Femur (tissue), 1 donor: ENCODE measurements at regions not wholly inside any gene's neighbourhood (a gene's known extent, or its start where the extent isn't known, plus 50 kb on each side); places are given as distances from the start of the nearest gene placed in this dataset.
"Not testable (repeated sequence)": the region's sequence is repeated elsewhere in the genome, so short reads cannot be mapped to it uniquely, and the experiment has no call there.

Source experiments
- DNase-seq: peaks from one replicate; pipeline ENCODE4 v3.0.0-alpha.2; 2017

DNA sequence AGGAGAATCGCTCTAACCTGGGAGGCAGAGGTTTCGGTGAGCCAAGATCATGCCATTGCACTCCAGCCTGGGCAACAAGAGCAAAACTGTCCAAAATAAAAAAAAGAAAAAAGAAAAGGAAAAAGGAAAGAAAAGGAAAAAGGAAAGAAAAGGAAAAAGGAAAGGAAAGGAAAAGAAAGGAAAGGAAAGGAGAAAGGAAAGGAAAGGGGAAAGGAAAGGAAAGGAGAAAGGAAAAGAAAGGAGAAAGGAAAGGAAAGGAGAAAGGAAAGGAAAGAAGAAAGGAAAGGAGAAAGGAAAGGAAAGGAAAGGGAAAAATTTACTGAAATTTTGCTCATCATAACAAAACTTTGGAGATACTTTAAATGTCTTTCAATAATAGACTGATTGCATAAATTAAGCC is 391.3 kb upstream of the GYPC start:
- no peak for DNase-seq

DNA sequence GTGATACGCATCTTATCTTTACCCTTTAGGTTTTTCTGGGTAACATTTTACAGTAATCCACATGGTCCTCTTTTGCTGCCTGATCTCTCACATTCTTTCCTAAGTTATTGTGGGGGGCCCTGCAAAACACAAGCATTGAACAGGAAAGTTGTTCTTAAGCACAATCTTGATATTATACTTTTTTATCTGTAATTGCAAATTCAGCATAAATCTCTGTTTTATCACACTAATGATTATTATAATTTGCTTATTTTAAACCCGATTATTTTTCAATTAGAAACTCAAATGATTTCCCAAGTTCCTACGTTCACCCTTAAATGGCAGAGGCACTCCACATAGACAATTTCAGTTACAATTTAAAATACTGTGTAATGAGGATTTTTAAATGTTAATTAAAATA is 386.0 kb upstream of the GYPC start:
- DNase-seq, result no peak

DNA sequence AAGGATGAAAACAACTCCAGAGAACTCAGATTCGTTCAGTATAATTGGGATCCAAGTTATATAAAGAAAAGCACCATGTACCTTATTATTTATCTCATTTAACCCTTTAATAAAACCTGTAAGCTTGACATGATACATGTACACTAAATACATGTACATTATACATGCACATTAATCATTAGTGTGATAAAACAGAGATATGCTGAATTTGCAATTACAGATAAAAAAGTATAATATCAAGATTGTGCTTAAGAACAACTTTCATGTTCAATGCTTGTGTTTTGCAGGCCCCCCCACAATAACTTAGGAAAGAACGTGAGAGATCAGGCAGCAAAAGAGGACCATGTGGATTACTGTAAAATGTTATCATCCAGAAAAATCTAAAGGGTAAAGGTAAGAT is 385.4 kb upstream of the GYPC start:
- DNase-seq, result no peak

DNA sequence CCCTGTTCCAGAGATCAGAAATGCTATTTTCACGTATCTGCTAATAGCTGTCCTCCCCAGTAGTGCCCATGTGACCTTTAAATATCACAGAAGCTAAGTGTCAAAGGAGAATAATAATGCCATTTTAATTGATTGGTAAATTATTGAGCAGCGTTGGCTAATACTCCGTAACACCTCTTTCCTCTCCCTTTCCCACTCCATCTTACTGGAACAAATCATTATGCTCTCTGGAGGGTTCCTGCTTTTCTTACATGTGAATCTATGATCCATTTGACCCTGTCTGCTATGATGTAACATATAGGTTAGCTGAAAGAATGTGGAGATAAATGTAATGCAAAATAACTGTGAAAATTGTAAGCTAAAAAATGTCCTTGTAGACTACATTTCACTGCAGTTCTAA is 383.6 kb upstream of the GYPC start:
- no peak for DNase-seq

DNA sequence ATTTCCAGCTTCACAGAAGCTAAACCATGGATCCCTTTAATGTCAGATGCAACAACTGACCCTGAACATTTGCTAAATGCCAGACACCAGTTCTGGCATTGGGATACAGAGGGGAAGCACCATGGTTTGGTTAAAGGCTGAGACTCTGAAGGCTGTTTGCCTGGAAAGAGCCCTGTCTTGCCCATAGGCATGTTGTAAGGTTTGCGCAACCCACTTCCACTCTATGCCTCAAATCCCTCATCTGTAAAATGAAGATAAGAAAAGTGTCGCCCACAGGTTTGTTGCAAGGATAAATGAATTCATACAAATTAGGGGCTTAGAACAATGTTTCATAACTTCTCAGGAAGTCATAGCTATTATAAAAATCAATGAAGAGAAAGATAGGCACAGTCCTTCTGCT is 380.9 kb upstream of the GYPC start:
- no peak for DNase-seq

DNA sequence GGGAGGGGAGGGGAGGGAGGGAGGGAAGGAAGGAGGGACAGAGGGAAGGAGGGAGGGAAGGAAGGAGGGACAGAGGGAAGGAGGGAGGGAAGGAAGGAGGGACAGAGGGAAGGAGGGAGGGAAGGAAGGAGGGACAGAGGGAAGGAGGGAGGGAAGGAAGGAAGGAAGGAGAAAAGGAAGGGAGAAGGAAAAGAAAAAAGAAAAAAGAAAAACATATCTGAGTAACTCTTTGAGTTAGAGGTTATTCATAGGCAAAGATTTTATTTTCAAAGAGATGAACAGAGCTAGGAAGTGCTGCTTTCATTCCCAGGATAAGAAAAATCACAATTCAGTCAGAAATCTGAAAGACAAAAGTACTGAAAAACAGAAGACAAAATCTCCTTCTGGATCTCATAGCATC is 379.7 kb upstream of the GYPC start:
- DNase-seq, result not testable (repeated sequence)

DNA sequence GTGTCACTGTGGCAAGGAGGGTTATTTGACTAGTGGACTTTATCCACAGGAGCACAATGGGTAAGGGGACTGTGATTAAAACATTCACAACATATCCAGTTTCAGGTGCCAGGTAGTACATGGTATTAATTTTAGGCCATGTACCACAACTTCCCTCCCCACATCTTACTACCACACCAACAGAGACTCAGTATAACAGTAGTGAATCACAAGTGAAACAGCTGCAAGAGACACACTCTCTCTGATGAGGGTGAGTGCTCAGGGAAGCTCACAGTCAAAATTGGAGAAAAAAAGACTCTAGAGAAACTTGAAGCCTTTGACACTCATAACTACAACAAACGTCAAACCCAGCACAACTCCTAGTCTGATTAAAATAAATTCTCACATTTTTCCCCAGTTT is 367.6 kb upstream of the GYPC start:
- no peak for DNase-seq

DNA sequence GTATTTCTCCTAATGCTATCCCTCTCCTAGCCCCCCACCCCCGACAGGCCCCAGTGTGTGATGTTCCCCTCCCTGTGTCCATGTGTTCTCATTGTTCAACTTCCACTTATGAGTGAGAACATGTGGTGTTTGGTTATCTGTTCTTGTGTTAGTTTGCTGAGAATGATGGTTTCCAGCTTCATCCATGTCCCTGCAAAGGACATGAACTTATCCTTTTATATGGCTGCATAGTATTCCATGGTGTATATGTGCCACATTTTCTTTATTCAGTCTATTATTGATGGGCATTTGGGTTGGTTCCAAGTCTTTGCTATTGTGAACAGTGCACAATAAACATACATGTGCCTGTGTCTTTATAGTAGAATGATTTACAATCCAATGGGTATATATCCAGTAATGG is 362.0 kb upstream of the GYPC start:
- not testable (repeated sequence) for DNase-seq

DNA sequence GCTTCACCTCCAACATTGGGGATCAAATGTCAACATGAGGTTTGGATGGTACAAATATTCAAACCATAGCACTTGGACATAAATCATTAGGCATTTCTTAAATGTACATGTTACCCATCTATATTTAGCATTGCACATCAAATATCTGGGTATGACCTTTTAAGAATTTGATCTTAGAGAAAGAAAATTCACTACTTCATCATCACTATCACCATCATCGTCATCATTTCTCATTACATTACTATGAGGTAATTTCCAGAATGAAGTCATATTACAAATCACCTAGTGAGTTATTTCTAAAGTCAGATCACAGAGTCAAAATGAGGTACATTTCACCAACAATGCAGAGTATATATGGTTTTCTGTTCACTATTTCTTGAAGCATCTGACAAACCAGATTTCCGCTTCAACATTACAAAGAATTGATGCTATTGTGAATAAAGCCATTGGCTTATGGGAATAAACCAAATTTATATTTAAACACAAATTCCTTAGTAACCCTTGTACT is 356.4 kb upstream of the GYPC start:
- DNase-seq, result no peak

DNA sequence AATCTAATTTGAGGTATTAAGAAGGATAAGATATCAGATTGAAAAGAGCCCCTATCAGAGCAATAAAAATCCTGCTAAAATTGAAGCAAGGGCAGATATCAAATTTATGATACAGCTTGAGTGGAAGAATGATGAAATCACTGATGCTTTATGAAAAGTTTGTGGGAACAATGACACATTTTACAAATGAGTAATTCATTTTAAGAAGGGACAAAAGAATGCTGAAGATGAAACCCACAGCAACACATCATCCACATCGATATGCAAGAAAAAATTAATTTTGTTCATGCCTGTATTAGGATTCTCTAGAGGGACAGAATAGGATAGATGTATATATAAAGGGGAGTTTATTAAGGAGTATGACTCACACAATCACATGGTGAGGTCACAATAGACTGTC is 355.6 kb upstream of the GYPC start:
- DNase-seq, result no peak

DNA sequence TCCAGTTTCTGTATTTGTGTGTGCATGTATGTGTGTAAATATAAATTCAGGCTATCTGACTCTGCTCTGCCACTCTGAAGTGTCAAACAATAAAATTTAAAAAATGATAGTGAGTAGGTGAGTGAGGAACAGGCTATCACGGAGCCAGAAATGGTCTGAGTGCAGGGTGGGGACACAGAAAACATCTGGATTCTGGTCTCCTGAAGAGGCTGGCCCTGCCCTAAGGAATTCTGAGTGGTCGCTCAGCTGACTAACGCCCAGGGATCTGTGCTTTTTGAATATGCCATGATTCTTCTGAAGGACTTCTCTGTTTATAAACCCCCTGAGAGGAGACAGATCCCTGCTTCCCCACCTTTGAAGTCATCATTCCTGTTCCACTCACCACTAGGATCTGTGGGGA is 353.9 kb upstream of the GYPC start:
- no peak for DNase-seq

DNA sequence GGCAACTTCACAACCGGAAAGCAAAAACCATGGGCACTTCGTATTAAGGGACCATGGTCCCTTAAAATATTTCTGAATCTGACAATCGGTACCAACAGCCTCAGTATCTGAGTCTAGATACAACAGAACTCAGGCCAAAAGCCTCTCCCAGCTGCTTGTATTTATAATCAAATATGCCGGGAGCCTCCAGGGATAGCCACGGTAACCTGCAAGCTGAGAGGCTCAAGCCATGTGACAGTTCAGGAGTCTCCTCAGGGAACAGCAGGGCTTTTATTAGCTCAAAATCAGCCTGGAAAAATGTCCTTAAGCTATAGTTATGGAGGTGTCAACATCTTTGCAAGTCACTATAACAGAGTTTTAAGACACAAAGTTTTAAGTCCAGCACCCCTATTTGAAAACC is 352.8 kb upstream of the GYPC start:
- no peak for DNase-seq

DNA sequence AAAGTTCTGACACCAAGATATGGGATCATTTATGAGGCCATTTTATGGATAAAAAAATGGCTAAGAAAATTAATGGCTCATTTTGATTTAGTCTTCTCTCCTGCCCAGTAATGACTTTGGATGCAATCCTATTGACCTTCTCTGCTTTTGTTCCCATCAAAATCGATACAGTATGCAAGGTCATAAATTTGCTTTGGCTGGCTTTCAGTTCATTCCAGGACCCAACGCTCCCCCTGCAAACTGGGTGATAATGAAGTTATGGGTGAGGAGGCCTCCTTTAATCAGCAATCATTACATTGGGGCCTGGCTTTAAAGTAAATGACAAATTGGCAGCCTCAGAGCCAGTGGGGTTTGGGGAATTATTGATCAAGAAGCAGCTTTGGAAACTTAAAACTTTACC is 351.8 kb upstream of the GYPC start:
- DNase-seq, result no peak

DNA sequence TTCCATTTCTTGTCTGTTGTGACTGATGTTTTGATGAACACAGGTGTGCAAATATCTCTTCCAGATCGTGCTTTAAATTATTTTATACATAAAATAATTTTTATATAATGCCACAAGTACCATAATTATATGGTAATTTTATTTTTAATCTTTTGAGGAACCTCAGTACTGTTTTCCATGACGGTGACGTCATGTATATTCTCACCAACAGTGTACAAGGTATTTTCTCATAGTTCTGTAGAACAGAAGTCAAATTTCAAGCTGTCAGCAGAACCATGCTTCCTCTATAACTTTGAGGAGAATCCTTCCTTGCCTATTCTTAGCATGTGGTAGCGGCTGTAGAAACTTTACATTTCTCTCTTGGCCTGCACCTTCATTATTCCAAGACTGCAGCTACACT is 349.4 kb upstream of the GYPC start:
- no peak for DNase-seq

DNA sequence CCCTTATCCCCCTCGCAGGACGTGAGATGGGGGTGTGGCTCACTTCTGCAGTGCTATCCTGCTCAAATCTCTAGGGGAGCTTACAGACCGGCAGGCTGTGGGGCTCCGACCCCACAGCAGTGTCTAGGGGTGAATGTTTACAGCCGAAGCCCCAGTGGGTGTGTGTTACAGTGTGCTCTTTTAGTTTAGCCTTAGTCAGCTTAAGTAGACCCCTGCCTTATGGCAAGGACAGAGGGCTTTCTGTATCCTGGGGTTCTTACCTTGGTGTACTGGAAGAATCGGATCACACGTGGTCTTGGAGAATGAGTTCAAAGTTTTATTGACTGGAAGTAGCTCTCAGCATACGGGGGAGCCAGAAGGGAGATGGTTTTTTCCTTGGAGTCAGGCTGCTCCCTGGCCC is 348.2 kb upstream of the GYPC start:
- DNase-seq, result no peak

DNA sequence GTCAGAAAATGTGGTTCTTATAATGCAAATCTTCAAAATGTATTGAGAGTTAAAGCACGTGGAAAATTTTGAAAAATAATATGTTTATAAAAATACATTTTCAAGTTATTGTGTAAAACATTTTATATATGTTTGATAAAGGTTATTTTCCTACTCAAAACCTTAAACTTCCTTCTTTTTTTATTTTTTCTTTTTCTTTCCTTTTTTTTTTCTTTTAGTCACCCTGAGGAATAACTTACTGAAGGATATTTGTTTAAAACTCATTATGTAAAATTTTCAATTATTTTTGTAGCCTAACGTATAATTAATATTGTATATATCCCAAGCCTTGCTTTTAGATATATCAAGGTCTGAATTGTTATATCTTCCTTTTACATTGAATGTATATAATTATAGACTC is 346.8 kb upstream of the GYPC start:
- DNase-seq, result no peak

DNA sequence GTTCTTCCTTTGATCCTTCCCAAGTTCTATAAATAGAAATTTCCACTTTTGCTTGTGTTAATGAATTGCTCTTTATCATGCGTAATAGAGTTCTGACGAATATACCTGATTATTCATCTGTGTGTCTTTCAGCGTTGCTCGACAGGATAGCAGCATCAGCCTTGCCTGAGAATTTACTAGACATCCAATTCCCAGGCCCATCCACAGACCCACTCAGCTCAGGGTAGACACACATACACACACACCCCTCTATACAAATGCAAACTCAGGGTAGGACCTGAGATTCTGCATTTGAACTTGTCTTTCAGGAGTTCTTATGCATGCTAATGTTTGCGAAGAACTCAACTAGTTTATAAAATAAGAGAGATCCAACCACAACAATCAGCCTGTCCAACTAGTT is 343.4 kb upstream of the GYPC start:
- DNase-seq, result no peak

DNA sequence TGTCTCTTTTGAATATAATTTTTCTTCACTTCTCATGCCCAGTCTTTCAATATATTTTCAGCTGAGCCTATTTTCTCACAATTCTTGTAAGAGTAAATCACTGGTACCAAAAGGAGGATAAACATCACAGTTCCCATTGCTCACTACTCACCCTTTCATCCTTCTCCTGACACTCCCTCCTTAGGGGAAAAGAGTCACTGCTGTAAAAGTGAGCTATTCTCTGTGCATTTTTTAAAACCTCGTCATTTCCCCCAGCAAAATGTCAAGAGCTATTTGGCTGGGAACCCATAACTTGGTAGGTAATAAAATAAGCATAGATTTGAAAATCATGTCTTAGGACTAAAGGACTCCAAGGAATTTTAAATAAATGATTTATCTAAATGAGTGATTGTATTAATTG is 340.1 kb upstream of the GYPC start:
- DNase-seq, result no peak

DNA sequence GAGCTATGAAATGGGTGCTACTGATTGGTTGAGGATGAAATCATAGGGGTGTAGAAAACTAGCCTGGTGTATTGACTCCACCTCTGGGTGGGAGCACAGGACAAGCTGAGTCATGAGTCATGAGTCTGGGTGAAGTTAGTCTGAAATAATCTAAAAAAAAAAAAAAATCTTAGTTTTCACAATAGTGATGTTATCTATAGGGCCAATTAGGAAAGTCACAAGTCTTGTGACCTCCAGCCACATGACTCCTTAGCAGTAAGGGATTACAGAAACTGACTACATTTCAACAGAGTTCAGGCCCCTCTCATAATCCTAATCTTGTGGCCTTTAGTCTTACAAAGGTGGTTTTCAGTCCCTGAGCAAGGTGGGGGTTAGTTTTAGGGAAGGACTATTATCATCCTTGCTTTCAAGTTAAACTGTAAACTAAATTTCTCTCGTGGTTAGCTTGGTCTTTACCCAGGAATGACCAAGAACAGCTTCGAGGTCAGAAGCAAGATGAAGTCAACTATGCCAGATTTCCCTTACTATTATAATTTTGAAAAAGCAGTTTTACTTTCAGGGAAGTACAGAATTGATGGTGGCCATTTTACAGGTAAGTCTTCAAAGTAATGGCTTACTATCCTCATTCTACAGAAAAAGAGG is 338.0 kb upstream of the GYPC start:
- no peak for DNase-seq

DNA sequence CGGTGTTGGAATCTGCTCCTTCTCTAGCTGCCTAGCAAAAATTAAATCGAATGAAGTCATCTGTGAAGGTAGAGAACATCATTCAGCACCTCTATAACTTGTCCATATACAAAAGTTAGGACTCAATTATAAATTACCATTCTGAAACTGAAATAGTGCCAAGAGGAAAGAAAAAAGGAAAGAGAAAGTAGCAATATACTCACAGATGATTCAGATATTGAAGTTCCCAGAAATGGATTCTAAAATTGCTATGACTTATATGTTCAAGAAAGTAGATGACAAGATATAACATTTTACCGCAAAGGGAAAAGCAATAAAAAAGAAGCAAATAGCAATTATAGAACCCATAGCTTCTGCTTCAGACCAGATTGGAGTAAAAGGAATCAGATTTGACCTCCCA is 333.6 kb upstream of the GYPC start:
- no peak for DNase-seq

DNA sequence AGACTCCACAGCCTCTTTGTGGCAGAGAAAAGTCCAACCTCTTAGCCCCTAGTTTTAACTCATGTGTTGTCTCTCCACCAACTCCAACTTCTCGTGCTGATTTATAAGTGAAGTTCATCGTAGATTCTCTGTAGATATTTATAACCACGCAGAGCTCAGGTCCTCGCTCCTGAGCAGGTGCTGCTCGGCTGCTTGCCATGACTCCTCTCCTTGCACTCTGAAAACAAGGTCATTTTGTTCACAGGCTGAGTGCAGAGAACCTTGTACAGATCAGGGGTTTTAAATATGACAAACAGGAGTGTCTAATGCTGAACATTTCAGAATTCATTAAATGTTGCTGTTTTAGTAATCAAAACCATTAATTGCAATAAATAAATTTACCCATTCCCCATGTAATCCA is 330.8 kb upstream of the GYPC start:
- DNase-seq, result no peak

DNA sequence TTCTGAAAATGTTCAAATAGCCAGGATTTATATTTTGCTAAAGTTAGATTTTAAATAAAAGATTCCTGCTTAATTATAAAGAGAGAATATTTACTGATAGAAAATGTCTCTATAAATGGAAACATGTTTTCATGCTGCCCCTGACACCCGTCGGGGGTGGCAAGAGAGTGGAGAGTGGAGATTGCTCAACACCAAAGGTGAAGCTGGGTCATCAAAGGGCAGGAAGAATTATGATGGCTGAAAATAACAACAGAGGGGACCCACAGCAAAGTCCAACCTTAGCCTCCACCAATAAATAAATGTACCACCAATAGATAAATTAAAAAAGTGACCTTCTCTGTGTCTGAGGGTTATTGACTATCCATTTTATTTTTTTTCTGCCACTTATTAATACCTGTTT is 326.8 kb upstream of the GYPC start:
- DNase-seq, result no peak

DNA sequence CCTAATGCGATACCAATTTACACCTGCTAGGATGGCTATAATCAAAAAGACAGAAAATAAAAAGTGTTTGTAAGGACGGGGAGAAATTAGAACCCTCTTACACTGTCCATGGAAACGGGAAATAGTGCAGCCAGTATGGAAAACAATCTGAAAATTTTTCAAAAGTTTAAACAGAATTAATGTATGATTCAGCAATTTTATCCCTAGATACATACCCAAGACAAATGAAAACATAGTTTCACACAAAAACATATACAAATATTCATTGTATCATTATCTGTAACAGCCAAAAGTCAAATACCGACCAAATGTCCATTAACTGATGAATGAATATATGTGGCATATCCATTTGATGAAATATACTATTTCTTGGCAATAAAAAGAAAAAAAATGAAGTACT is 313.5 kb upstream of the GYPC start:
- no peak for DNase-seq

DNA sequence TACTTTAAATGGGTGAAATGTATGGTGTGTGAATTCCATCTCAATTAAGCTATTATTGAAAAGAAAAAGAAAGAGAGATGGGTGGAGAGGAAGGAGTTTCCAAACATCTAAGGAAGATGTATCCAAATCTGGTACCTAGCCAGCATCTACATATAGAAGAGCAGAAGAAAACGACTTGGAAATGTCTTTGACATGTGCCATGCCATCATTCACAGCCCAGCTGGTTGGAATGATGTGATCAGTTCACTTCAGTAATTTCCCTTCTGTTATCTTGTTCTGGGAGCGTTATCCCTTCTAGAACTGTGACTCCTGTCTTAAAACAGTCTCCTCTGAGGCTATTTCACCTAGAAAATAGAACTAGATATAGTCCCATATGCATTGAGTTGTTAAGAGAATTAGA is 312.8 kb upstream of the GYPC start:
- DNase-seq, result no peak

DNA sequence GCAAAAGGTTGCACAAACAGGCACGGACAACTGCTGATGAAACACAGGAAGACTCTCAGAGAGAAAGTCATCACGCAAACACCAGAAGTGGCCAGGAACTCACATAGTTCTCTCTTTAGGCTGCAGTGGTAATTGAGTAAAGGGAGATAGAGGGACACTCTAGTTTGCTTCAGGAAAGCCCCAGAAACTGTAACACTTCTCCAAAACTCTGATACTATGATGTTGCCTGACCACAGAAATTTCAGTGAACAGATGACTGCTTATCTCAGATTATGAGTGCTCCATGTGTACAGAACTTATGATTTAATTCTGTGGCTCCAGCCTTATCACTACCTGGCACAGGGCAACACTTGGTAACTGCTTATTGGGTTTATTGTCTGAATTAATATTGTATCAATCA is 311.5 kb upstream of the GYPC start:
- DNase-seq, result no peak

DNA sequence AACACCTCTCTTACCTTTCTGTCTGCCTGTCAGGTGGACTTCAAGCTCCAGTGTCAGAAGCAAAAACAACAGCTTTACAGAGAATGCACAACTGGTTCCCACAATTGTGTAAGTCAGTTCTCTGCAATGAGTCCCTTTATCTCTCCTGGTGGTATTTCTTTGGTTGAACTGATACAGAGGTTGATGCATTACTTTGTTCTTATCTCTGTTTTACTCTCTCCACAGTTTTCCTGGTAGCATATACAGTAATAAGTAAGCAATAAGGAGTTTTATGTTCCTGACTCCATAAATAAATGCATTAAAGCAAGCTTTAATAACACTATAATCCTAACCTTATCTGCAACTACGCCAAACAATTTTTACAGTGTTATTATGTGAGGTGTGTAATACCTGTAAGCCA is 310.3 kb upstream of the GYPC start:
- no peak for DNase-seq
